HG03558 (cell line): ENCODE measurements at regions not wholly inside any gene's neighbourhood (a gene's known extent, or its start where the extent isn't known, plus 50 kb on each side); places are given as distances from the start of the nearest gene placed in this dataset.

Experiments used
- ATAC-seq: cut with Tn5 transposase; IDR thresholded peaks from one replicate; pipeline ENCODE4 v1.9.1; 2021; ENCODE audit warnings: moderate number of reproducible peaks; ENCODE audit not compliant: unreplicated experiment; ENCODE audit errors: extremely low read depth

GRCh38 chr16:73778887-73779286 lies 517.7 kb upstream of the PSMD7 start:
- no peak for ATAC-seq

GRCh38 chr16:73775841-73776388 lies 520.7 kb upstream of the PSMD7 start:
- ATAC-seq = no peak

- ATAC-seq = no peak
Observed at GRCh38 chr16:73771196-73772064, 525.2 kb upstream of the PSMD7 start.

- ATAC-seq = no peak
Observed at GRCh38 chr16:73768786-73769203, 527.8 kb upstream of the PSMD7 start.

- ATAC-seq = no peak
Observed at GRCh38 chr16:73764321-73764720, 532.3 kb upstream of the PSMD7 start.

GRCh38 chr16:73756289-73757178 lies 540.1 kb upstream of the PSMD7 start:
- ATAC-seq = no peak

GRCh38 chr16:73753931-73754330 lies 542.7 kb upstream of the PSMD7 start:
- no peak for ATAC-seq

- ATAC-seq = no peak
Observed at GRCh38 chr16:73750639-73751038, 546.0 kb upstream of the PSMD7 start.

- no peak for ATAC-seq
Observed at GRCh38 chr16:73747328-73747727, 549.3 kb upstream of the PSMD7 start.

GRCh38 chr16:73746554-73746953 lies 550.1 kb upstream of the PSMD7 start:
- ATAC-seq = no peak

GRCh38 chr16:73743665-73744496 lies 552.7 kb upstream of the PSMD7 start:
- no peak for ATAC-seq

- ATAC-seq = no peak
Observed at GRCh38 chr16:73739049-73739769, 557.4 kb upstream of the PSMD7 start.

GRCh38 chr16:73738266-73738665 lies 558.3 kb upstream of the PSMD7 start:
- no peak for ATAC-seq

GRCh38 chr16:73737637-73738036 lies 559.0 kb upstream of the PSMD7 start:
- no peak for ATAC-seq

GRCh38 chr16:73735954-73736353 lies 560.7 kb upstream of the PSMD7 start:
- ATAC-seq = no peak

- ATAC-seq = peak; percentile 62
Observed at GRCh38 chr16:73735018-73735417, 561.6 kb upstream of the PSMD7 start.

GRCh38 chr16:73732681-73733080 lies 563.9 kb upstream of the PSMD7 start:
- no peak for ATAC-seq

- ATAC-seq = no peak
Observed at GRCh38 chr16:73732143-73732542, 564.5 kb upstream of the PSMD7 start.

- no peak for ATAC-seq
Observed at GRCh38 chr16:73730481-73731090, 566.0 kb upstream of the PSMD7 start.
